ENCODE measurements at regions not wholly inside any gene's neighbourhood (a gene's known extent, or its start where the extent isn't known, plus 50 kb on each side); places are given as distances from the start of the nearest gene placed in this dataset.
"Not testable (repeated sequence)": the region's sequence is repeated elsewhere in the genome, so short reads cannot be mapped to it uniquely, and the experiment has no call there.

- H3K4me3 ChIP-seq, result no peak overlapping the region
- H3K27ac ChIP-seq (replicated peaks in 1 of 4), result no peak overlapping the region
- H3K9me3 ChIP-seq, result no peaks in the 10 kb centered on the region
- 98% methylated on average over 1 of the region's 1 CpG for WGBS
- no peaks in the 10 kb centered on the region for H3K4me1 ChIP-seq
- no peak for DNase-seq (ENCODE audit: extremely low spot score)
- no peak for TF ChIP-seq POLR2AphosphoS5 (IDR thresholded peaks at IDR 0.05)
- no peak for TF ChIP-seq POLR2A (IDR thresholded peaks at IDR 0.05; ENCODE audit: low read depth)
- no peak for TF ChIP-seq CTCF (IDR thresholded peaks at IDR 0.05)
- no peak for TF ChIP-seq EP300 (IDR thresholded peaks at IDR 0.05)
- no peaks in the 10 kb centered on the region for H3K27me3 ChIP-seq
- H3K36me3 ChIP-seq, result no peaks in the 10 kb centered on the region
- intact Hi-C loops (cut with DNase I), result no loop called here
These were observed 61.1 kb upstream of the TNFSF4 start for GRCh38 chr1:173268261-173268660.

DNA sequence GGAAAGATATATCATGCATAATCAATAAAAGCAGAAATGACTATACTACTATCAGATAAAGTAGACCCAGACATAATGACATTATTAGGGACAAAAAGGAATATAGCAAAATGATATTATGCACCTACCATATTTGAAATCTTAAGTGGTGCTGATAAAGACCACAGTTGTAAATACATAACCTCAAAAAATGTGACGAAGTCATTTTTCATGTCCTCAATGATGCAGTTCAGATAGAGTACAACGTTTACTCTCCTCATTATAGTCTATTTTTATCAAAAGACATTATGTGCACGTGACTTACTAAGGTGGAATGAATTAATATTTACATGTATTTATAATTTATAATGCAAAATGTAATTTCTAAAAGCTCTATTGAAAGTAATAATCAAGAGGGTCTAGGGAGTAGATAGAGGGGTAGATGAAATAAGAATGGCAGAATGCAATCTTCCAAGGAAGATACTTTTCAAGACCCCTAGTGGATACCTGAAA, 61.7 kb upstream of the TNFSF4 start:
- no peak for DNase-seq (ENCODE audit: extremely low spot score)
- Histone ChIP-seq H3K36me3 (no peaks in the 10 kb centered on the region), H3K4me3 (no peak overlapping the region), H3K9me3 (no peaks in the 10 kb centered on the region), H3K4me1 (no peaks in the 10 kb centered on the region), H3K27ac (replicated peaks in 1 of 4) (no peak overlapping the region), H3K27me3 (no peaks in the 10 kb centered on the region)
- WGBS, result 76% methylated on average over 3 of the region's 3 CpGs
- intact Hi-C loops (cut with DNase I), result no loop called here
- TF ChIP-seq POLR2AphosphoS5 (IDR thresholded peaks at IDR 0.05), result no peak
- no peak for TF ChIP-seq POLR2A (IDR thresholded peaks at IDR 0.05; ENCODE audit: low read depth)
- no peak for TF ChIP-seq EP300 (IDR thresholded peaks at IDR 0.05)
- TF ChIP-seq CTCF (IDR thresholded peaks at IDR 0.05), result no peak

DNA sequence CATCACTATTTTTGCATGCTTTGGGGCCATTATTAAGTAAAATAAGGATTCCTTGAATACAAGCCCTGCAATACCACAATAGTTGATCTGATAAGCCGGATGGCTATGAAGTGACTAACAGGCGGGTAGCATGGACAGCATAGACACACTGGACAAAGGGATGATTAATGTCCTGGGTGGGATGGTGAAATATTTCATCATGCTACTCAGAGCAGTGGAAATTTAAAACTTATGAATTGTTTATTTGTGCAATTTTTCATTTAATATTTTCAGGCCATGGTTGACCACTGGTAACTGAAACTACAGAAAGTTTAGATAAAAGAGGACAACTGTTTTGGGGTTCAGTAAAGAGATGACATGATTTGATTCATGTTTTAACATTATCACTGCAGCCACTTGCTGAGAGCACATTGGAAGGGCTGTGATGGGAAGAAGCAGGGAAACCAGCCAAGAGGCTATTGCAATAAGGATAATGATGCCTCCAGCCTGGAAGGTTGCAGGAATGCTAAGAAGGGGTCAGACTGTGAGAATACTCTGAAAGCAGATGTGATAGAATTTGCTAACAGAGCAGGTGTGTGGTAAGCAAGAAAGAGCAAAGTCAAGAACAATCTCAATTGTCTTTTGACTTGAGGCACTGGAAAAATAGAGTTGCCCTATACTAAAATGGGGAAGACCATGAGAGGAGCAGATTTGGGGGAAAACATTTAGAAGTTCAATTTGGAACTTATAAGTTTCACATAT, 62.5 kb upstream of the TNFSF4 start:
- H3K4me3 ChIP-seq, result no peak overlapping the region
- 68% methylated on average over 2 of the region's 2 CpGs for WGBS
- H3K9me3 ChIP-seq, result no peaks in the 10 kb centered on the region
- no peak for DNase-seq (ENCODE audit: extremely low spot score)
- intact Hi-C loops (cut with DNase I), result no loop called here
- no peaks in the 10 kb centered on the region for H3K27me3 ChIP-seq
- no peak overlapping the region for H3K27ac ChIP-seq (replicated peaks in 1 of 4)
- no peak for TF ChIP-seq EP300 (IDR thresholded peaks at IDR 0.05)
- TF ChIP-seq POLR2A (IDR thresholded peaks at IDR 0.05; ENCODE audit: low read depth), result no peak
- TF ChIP-seq CTCF (IDR thresholded peaks at IDR 0.05), result no peak
- TF ChIP-seq POLR2AphosphoS5 (IDR thresholded peaks at IDR 0.05), result no peak
- H3K4me1 ChIP-seq, result no peaks in the 10 kb centered on the region
- H3K36me3 ChIP-seq, result no peaks in the 10 kb centered on the region

GRCh38 chr1:173270243-173270642, 63.1 kb upstream of the TNFSF4 start:
- no peaks in the 10 kb centered on the region for H3K36me3 ChIP-seq
- DNase-seq (ENCODE audit: extremely low spot score), result no peak
- intact Hi-C loops (cut with DNase I), result no loop called here
- H3K9me3 ChIP-seq, result no peaks in the 10 kb centered on the region
- WGBS, result 88% methylated on average over 2 of the region's 2 CpGs
- no peak overlapping the region for H3K4me3 ChIP-seq
- H3K27ac ChIP-seq (replicated peaks in 1 of 4), result no peak overlapping the region
- no peaks in the 10 kb centered on the region for H3K27me3 ChIP-seq
- TF ChIP-seq EP300 (IDR thresholded peaks at IDR 0.05) (no peak), CTCF (IDR thresholded peaks at IDR 0.05) (no peak), POLR2A (IDR thresholded peaks at IDR 0.05; ENCODE audit: low read depth) (no peak), POLR2AphosphoS5 (IDR thresholded peaks at IDR 0.05) (no peak)
- no peaks in the 10 kb centered on the region for H3K4me1 ChIP-seq

DNA sequence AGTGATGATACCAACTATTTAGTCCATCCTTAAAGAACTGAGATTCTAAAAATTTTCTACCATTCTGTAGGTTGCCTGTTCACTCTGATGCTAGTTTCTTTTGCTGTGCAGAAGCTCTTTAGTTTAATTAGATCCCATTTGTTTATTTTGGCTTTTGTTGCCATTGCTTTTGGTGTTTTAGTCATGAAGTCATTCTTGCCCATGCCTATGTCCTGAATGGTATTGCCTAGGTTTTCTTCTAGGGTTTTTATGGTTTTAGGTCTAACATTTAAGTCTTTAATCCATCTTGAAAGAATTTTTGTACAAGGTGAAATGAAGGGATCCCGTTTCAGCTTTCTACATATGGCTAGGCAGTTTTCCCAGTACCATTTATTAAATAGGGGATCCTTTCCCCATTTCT, 63.9 kb upstream of the TNFSF4 start:
- DNase-seq (ENCODE audit: extremely low spot score); H3K9me3 ChIP-seq; H3K27me3 ChIP-seq; intact Hi-C loops (cut with DNase I); H3K36me3 ChIP-seq; H3K27ac ChIP-seq (replicated peaks in 1 of 4); H3K4me3 ChIP-seq; H3K4me1 ChIP-seq: not testable (repeated sequence)
- WGBS, result 89% methylated on average over 1 of the region's 1 CpG
